H4 (cell line): ENCODE measurements at regions not wholly inside any gene's neighbourhood (a gene's known extent, or its start where the extent isn't known, plus 50 kb on each side); places are given as distances from the start of the nearest gene placed in this dataset.

Experiments
- DNase-seq: peaks from one replicate; pipeline ENCODE4 v3.0.0-alpha.2; 2015; ENCODE audit warnings: low spot score

DNA sequence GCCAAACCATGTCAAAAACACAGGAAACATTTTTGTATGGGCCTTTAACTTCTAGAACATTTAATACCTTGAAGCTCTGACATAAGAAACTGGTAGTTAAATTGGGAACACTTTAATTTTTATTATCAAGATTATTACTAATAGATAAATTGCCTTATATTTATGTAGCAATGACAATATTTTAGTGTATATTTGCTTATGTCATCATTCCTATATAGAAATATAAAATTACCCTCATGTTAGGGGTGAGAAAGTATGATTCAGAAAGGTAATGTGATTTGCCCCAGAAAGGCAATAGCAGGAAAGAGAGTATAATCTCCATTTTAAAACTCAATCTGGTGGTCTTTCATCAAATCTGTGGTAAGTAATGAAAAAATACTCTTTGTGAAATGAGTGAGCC is 147.4 kb downstream of the IL15 start:
- DNase-seq = no peak

DNA sequence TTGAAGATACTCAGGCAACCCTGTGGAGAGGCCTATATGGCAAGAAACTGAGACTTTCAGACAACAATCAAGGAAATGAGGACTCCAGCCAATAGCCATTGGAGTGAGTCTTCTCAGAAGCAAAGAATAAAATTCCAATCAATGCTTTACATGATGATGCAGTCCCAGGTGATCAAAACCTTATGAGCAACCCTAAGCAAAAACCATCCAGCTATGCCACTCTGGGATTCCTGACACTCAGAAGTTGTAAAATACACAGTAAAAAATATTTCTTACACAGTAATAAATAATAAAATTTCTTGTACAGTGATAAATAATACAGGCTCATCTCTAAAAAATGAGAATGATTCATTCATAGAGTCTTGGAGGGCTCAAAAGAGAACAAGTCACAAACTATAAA is 150.6 kb downstream of the IL15 start:
- no peak for DNase-seq

DNA sequence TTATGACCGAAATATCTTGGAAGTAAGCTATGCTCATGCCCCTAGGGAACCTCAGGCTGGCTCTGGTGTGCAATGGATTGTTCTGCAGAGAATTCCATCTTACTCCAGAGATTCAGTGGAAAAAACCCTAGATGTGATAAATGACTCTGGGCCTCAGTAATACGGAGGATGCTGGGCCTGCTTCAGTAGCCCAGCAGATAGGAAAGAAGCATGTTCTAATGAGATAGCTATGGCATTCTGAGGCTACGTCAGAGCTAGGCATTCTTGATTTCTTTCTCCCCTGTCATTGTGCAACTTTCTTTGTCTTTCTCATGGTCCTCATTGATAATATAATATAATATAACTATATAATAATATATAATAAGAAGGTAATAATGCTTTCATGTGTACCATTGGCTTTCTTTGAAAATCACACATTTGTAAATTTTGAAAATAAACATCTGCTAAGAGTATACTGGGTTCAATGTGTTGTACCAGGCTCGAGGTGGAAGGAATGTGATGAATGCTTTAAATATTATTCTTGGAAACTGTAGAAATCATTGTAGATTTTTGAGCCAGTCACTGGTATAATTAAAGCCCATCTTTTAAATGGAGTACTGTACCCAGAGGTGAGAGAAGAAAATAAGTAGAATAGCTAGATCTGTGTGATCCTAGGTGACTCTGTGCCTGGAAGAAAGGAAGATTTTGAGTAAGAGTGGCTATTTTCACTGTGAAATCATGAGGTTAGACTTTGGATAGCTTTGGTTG is 152.0 kb downstream of the IL15 start:
- DNase-seq = no peak

DNA sequence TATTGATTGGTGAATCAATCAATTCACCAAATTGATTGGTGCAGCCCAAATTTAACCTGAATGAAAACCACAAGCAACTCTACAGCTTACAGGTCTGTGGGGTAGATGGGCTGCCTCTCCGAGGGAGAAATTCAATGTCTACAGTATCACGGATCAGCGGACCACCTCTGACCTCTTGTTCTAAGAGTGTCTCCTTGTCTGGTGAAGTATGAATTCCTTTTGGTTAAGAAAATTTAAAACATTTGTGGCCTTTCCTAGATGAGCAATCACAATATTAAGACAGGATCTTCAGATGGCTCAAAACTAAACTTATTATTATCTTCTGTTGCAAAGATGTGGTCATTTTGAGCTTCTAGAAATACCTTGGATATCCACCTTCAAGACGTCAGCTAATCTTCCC is 153.3 kb downstream of the IL15 start:
- DNase-seq = no peak

DNA sequence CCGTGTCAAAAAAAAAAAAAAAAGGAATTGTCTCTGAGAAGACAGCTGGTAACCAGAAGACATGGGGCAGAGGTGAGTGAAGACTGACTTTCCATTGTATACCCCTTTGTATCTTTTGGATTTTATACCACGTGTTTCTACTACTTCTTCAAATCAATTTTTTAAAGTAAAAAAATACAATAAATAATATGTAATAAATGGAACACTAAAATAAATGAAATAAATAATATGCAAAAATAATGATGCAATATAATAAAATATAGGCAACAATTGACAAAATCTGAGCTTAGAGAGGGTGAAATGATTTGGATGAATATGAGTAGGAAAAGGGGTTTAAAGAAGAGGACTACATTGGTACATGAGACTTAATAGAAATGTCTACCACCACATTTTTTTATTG is 155.8 kb downstream of the IL15 start:
- no peak for DNase-seq

DNA sequence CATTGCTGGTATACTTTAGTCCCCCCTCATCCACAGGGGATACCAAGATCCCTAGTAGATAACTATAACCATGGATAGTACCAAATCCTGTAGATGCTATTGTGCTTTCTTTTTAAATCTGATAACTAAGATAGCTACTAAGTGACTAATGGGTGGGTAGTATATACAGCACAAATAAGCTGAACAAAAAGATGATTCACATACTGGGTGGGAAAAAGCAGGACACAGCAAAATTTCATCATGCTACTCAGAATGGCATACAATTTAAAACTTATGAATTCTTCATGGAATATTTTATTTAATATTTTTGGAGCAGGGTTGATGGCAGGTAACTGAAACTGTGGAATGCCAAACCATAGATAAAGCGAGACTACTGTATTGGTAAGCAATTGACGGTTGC is 161.6 kb downstream of the IL15 start:
- DNase-seq = no peak

DNA sequence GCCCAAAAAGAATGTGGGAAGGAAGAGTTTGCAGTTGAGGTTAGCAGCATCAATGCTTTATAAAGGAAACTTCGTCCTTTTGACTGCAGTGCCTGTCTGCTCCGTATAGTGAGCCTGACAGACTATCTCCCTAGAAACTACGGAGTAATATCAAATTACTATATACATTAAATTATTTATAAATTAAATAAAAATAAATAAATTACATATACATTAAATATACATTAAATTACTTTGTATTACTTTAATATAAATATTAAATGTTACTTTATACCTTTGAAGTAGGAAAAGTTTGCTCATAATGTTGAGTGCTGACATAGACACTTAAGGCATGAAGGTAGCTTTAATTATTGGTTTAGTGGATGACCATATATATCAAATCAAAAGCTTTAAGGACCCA is 165.2 kb downstream of the IL15 start:
- no peak for DNase-seq

DNA sequence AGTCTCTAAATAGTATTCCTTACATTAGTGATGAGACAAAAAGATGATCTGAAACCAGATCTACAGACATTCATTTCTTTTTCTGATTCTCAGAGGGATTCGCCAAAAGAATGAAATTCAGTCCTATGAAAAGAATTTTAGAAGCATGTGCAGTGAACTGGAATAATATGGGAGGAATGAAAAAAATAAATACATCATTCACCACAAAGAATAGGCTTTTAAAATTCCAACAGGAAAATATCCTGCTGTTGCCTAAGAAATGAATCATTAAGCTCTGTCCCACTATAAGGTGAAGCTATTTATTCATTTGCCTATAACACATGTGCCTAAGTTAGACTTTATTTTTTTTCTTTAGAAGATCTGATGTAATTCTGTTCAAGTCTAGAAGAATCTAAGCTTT is 165.9 kb downstream of the IL15 start:
- DNase-seq = peak; percentile 8

DNA sequence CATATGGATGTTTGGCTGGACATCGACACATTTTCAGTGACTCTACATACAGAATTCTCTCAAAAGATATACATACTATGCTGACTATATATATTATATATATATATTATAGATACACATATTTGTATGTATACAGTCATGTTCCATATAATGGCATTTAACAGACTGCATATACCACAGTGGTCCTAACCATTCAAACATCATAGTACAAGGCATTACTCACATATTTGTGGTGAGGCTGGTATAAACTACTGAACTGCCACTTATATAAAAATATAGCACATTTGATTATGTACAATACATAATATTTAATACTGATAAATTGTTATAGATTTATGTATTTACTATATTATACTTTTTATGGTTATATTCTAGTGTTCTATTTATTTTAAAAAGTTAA is 168.5 kb downstream of the IL15 start:
- DNase-seq = no peak

DNA sequence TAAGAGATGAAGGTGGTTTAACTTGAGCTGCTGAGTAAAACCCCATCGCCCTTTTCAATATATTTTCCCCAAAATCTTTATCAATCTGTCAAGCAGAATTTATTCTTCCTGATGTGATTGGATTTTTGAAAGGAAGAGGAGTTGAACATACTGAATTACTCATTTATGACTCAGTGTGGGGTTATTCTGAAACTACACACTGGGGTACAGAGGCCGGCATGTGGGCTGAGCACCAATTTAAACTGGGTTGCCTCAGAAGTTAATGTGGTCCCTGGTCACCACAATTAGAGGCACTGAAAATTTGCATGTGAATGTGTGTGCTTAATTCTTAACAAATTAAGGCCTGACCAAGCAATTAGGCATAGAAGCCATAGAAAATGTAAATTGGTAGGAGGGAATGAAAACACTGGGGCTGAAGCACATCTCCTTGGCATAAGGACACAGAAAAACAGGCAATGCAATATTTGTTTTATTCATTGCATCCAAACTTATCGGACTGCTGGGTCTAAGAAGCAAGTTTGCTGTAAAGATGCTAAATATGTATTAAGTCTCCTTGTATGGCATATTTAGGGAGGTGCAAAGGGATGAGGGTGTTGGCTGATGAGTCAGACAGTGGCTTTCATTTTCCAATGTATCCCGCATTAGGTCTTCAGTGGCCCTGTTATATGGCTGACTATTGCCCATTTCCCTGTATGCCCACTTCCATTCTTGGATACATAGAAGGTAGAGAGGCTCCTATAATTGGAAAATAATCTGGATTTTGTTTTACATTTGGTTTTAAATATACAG is 170.9 kb downstream of the IL15 start:
- no peak for DNase-seq

DNA sequence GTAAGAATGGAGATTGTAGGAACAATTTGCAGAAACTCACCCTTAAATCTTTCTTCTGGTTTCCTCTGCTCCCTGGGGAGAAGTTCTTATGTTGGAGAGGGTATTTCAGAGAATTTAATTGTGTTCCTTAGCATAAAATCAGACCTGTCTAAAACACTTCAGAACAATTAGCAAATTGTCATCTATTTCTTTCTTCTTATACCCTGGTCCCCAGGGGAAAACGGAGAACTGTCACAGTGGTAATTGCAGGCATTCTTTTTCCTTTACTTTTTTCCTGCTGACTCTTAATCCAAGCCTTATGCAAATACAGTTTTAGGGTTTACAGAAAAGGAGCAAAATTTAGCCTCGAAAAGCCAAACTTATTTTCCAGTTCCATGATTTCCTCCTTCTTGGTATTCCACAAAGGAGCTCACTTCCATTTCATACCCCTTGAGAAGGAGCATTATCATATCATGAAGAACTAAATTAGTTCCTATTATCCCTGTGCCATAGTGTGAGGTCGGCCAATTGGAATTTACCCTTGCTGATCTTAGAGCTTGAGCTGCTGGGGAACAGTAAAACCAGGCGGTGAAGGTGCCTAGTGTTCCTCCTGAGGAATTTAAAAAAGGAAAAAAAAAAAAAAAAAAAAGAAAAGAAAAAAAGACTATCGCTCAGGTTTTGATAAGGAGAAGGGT is 173.8 kb downstream of the IL15 start:
- DNase-seq = no peak

DNA sequence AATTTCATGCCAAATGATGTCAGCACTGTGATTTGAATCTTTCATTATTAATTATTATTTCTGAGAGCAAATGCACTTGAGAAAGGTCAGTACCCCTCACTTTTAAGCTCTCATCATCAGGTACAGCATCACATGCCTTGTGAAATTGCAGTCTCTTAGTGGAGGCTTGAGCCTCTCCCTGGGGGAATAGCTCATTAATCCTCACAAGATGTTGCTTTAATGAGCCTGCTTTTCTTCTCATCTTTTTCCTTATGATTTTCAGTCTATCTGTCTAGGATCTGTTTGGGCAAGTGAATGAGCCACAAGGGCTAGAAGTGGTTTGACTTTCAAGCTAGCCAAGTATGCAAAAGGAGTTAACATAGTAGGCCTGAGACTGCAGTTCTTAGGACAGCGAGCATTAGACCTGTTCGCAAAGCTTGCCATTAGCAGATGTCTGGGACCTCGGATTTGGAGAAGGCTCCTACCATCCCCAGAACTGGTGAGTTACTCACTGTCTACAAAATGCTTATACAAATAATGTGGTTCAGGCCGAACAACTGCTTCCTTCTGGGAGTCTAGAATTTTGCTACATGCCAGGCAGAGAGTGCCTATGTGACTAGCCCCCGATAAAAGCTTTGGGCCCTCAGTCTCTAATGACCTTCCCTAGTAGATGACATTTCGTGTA is 174.5 kb downstream of the IL15 start:
- no peak for DNase-seq

DNA sequence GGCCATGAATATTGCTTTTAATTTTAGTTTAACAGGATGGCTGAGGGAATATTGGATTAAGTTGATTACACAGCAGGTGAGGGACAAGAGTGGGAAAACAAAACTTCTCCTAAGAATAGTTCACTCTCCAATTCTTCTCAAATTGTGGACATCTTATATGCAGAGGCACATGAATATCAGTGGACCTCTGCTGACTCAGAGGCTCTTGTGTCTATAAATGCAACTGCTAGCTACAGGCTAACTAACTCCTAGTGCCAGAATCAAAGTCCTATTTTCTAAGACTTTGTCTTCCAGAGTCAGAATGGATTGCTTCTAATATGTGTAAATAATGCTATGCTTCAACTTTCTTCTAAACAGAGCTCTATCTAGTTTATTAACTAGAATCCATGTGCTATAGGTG is 175.8 kb downstream of the IL15 start:
- no peak for DNase-seq

DNA sequence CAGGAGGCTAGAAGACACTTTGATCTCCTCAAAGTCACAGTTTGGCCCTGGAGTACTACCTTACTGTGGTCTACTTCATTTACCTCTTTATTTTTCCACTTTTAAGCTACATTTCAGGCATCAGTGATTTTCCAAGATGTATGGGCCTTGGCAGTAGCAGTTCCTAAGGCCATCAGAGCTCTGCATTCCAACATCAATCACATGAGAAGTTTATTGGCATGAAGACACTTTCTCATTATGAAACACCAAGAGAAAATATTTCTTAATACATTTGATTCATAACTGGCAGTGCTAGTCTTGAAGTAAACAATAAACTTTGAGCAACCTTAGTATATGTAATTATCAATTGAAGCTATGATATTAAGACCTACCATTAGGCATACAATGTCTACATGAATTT is 178.1 kb downstream of the IL15 start:
- DNase-seq = no peak

DNA sequence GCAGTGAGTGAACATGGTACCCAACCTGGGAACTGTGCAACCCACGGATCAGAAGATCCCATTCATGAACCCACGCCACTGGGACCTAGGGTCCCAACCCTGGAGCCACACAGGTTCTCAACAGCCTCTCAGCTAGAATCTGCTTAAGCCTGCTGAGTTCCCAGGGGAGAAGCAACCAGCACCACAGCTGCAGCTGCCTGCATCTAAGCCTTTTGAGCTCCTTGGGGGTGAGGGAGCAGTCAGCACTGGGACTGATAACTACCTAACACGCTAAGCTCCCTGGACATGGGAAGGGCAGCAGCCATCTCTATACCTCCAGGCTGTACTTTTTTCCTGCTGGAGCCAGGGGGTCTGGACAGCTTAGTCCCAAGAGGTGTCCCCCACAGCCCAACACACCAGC is 179.3 kb downstream of the IL15 start:
- DNase-seq = no peak

DNA sequence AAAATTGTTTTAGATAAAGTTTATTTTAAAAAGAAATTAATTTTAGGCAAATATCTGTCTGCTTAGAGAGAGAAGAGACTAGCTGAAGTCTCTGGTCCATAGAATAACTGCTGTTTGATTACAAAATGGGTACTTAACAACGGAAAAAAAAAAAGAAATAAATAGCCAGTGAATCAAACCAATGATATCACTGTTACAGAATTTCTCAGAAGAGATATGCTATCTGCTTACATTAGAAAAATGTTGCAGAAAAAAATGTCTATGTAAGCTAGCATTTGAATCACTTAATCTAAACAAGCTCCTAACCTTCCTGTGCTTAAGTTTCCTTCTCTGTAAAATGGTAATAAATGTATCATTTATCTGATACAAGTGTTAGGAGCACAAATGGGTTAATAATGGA is 189.9 kb downstream of the IL15 start:
- no peak for DNase-seq

DNA sequence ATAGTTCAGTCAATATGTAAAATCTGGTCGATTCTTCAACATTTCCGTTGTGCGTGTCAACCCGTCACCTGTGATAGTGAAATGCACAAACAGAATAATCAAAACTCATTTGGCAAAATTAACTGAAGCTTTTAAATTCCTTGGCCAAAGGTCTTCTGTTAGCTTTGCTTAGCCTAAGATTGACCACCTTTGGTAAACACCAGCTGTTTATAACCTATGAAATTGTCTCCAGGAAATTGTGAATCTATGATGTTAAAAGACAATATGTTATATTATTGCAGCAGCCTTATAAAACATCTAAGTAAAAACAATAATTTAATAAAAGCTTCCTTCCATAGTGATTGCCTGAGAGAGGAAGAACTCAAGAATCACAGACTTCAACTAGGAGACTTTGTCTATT is 196.8 kb downstream of the IL15 start:
- DNase-seq = no peak

DNA sequence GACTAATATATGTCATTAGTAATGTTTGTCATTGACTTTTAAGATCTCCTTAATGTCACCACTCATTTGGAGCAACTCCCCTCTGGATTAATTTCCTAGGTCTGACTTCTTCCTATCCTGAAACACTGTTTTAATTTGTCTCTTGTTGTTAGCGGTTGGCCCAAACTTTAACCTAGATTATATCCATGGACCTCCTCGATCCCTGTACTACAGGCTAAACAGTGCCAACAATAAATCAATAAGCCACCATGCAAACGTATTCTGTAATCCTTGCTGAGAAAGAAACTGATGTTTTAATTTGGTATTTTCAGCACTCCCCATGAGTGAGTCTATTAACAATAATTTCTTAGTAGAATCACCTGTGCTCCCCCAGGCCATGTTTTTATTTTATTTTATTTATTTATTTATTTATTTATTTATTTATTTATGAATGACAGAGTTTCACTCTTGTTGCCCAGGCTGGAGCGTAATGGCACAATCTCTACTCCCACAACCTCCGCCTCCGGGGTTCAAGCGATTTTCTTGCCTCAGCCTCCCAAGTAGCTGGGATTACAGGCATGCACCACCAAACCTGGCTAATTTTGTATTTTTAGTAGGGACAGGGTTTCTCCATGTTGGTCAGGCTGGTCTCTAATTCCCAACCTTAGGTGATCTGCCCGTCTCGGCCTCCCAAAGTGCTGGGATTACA is 204.1 kb downstream of the IL15 start:
- DNase-seq = no peak

DNA sequence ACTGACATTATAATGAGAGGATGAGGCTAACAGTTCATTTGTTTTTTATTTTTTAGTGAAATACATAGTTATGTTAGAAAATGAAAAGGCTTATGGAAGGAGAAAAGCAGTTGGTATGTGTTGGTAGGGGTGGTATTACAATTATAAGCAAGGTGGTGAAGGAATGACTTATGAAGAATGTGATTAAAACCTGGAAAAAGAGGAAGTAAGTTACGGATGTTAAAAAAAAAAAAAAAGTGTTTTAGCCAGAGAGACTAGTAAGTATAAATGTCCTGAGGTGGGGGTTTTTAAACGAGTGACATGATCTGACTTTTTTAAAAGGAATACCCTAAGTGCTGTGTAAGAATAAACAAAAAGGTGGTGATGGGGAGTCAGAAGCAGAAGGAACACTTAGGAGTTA is 206.8 kb downstream of the IL15 start:
- no peak for DNase-seq

DNA sequence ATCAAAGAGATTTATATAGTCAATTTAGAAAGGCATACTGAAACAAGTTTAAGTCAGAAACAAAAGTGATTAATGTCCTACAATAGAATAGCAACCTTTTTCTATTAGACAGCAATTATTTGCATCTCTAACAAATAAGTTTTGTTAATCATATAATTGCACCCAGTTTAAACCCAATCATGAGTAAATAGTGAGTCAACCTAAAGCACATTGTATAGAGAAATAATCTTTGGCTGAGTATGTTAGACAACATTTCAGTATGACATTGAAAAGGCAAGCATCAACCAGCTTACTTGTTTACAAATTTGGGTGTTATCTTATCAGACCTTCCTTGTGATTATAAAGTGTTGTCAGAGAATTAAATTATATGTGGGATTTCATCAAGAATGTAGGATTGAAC is 209.5 kb downstream of the IL15 start:
- DNase-seq = no peak

DNA sequence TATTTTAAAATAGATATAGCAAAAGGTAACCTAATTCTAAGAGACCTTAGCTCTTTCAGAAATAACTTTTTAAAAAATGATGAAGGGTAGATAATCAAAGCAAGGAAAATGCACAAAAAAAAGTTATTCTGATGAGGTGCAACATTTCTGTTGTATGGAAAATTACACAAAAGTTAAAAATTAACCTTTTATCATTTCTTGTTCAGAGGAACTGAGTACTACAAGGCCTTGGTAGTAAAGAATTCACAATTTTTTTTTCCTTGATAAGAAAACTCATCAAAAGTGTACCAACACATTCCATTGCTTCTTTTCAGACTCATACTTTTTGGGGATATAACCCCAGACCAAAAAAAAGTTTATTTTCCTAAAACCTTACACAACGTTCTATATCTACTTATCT is 213.0 kb downstream of the IL15 start:
- no peak for DNase-seq

DNA sequence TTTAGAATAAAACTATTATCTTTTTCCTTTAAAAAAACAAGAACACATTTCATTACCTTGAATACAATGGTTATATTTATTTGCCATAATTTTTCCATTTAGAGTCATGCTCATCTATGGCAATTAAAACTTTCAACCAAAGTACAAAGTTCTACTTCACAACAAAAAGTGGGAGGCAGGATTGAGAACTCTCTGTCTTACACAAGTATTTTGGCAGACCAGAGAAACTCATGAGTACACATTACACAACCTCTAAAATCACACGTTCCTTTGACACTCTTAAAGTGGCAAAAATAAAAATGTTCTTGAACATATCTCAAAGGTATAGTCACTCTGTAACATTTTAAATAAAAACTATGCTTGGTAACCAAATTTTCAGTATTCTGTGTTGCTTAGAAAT is 213.4 kb downstream of the IL15 start:
- DNase-seq = no peak
